B cell (primary cell): ENCODE measurements at regions not wholly inside any gene's neighbourhood (a gene's known extent, or its start where the extent isn't known, plus 50 kb on each side); places are given as distances from the start of the nearest gene placed in this dataset.

Experiments
- EZH2 ChIP-seq: IDR thresholded peaks from 2 replicates; pipeline ENCODE4 v1.6.1; 2012; ENCODE audit warnings: borderline replicate concordance, low read depth, mild to moderate bottlenecking, moderate library complexity, low read length; ENCODE audit not compliant: insufficient read depth, poor library complexity, severe bottlenecking
- TF ChIP-seq, protein P1 (sequence below): fragments of 200-600 bp; IDR thresholded peaks from one replicate; pipeline ENCODE4 v1.8.0; 2022; ENCODE audit warnings: antibody characterized with exemption, mild to moderate bottlenecking

DNA sequence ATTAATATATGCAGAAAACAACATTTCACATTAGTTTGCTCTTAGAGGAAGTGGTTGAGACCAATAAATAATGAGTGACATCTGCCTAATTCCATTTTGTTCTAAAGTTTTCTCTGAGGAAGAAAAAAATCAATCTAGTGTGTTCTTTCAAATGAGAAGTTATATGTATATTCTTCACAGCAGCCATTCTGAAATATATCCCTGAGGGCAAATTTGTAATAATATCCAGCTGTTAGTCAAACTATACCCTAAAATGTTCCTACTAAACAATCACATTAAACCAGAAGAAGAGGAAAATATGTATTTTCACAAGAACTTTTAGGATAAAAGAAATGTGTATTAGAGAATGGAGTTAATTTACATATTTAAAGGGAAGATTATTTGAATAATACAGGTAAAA, 375.1 kb upstream of the CDH19 start:
- TF ChIP-seq, protein P1, sequence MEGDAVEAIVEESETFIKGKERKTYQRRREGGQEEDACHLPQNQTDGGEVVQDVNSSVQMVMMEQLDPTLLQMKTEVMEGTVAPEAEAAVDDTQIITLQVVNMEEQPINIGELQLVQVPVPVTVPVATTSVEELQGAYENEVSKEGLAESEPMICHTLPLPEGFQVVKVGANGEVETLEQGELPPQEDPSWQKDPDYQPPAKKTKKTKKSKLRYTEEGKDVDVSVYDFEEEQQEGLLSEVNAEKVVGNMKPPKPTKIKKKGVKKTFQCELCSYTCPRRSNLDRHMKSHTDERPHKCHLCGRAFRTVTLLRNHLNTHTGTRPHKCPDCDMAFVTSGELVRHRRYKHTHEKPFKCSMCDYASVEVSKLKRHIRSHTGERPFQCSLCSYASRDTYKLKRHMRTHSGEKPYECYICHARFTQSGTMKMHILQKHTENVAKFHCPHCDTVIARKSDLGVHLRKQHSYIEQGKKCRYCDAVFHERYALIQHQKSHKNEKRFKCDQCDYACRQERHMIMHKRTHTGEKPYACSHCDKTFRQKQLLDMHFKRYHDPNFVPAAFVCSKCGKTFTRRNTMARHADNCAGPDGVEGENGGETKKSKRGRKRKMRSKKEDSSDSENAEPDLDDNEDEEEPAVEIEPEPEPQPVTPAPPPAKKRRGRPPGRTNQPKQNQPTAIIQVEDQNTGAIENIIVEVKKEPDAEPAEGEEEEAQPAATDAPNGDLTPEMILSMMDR, result no peak
- no peak for TF ChIP-seq EZH2
